ENCODE measurements at regions not wholly inside any gene's neighbourhood (a gene's known extent, or its start where the extent isn't known, plus 50 kb on each side); places are given as distances from the start of the nearest gene placed in this dataset.

GRCh38 chr21:38183961-38184360 lies 72.8 kb upstream of the KCNJ15 start:
- TF ChIP-seq CTCF (conservative IDR thresholded peaks at IDR 0.05; ENCODE audit: low read depth, low read length), result no peak
- no peak for DNase-seq (ENCODE audit: low read depth)
- no peak overlapping the region for H3K4me3 ChIP-seq (ENCODE audit: low read depth, low read length)

- TF ChIP-seq CTCF (conservative IDR thresholded peaks at IDR 0.05; ENCODE audit: low read depth, low read length), result no peak
- H3K4me3 ChIP-seq (ENCODE audit: low read depth, low read length), result no peak overlapping the region
- no peak for DNase-seq (ENCODE audit: low read depth)
These were observed 70.0 kb upstream of the KCNJ15 start for GRCh38 chr21:38186661-38187270.

GRCh38 chr21:38188037-38188436 lies 68.8 kb upstream of the KCNJ15 start:
- no peak for TF ChIP-seq CTCF (conservative IDR thresholded peaks at IDR 0.05; ENCODE audit: low read depth, low read length)
- no peak overlapping the region for H3K4me3 ChIP-seq (ENCODE audit: low read depth, low read length)
- no peak for DNase-seq (ENCODE audit: low read depth)

- no peak overlapping the region for H3K4me3 ChIP-seq (ENCODE audit: low read depth, low read length)
- DNase-seq (ENCODE audit: low read depth), result no peak
- TF ChIP-seq CTCF (conservative IDR thresholded peaks at IDR 0.05; ENCODE audit: low read depth, low read length), result no peak
These were observed 60.8 kb upstream of the KCNJ15 start for GRCh38 chr21:38196036-38196435.

GRCh38 chr21:38202811-38203210 lies 54.0 kb upstream of the KCNJ15 start:
- no peak overlapping the region for H3K4me3 ChIP-seq (ENCODE audit: low read depth, low read length)
- no peak for TF ChIP-seq CTCF (conservative IDR thresholded peaks at IDR 0.05; ENCODE audit: low read depth, low read length)
- no peak for DNase-seq (ENCODE audit: low read depth)

GRCh38 chr21:38203229-38203628 lies 53.6 kb upstream of the KCNJ15 start:
- no peak for TF ChIP-seq CTCF (conservative IDR thresholded peaks at IDR 0.05; ENCODE audit: low read depth, low read length)
- no peak for DNase-seq (ENCODE audit: low read depth)
- H3K4me3 ChIP-seq (ENCODE audit: low read depth, low read length), result no peak overlapping the region

GRCh38 chr21:38205940-38206339 lies 50.9 kb upstream of the KCNJ15 start:
- no peak for DNase-seq (ENCODE audit: low read depth)
- no peak for TF ChIP-seq CTCF (conservative IDR thresholded peaks at IDR 0.05; ENCODE audit: low read depth, low read length)
- no peak overlapping the region for H3K4me3 ChIP-seq (ENCODE audit: low read depth, low read length)

Measured in epithelial cell of proximal tubule (primary cell).